COLO668 (cell line): ENCODE measurements at regions not wholly inside any gene's neighbourhood (a gene's known extent, or its start where the extent isn't known, plus 50 kb on each side); places are given as distances from the start of the nearest gene placed in this dataset.
"Not testable (repeated sequence)": the region's sequence is repeated elsewhere in the genome, so short reads cannot be mapped to it uniquely, and the experiment has no call there.

Experiments used
- DNase-seq: peaks from one replicate; lab custom pipeline; 2025; ENCODE audit not compliant: unreplicated experiment; lab: John Stamatoyannopoulos, UW

- not testable (repeated sequence) for DNase-seq
Observed at GRCh38 chr3:178348561-178349217, 187.5 kb upstream of the KCNMB2 start.

- not testable (repeated sequence) for DNase-seq
Observed at GRCh38 chr3:178349218-178349596, 187.0 kb upstream of the KCNMB2 start.

- DNase-seq: no peak
Observed at GRCh38 chr3:178350763-178351162, 185.5 kb upstream of the KCNMB2 start.

- DNase-seq: no peak
Observed at GRCh38 chr3:178352326-178353005, 183.8 kb upstream of the KCNMB2 start.

- DNase-seq: no peak
Observed at GRCh38 chr3:178353006-178353694, 183.1 kb upstream of the KCNMB2 start.

- DNase-seq: no peak
Observed at GRCh38 chr3:178359728-178360127, 176.5 kb upstream of the KCNMB2 start.

- DNase-seq: not testable (repeated sequence)
Observed at GRCh38 chr3:178363048-178363447, 173.2 kb upstream of the KCNMB2 start.

GRCh38 chr3:178367817-178368617 lies 168.2 kb upstream of the KCNMB2 start:
- no peak for DNase-seq

GRCh38 chr3:178369006-178369405 lies 167.2 kb upstream of the KCNMB2 start:
- DNase-seq: no peak

GRCh38 chr3:178369811-178370210 lies 166.4 kb upstream of the KCNMB2 start:
- no peak for DNase-seq

- no peak for DNase-seq
Observed at GRCh38 chr3:178370387-178370786, 165.8 kb upstream of the KCNMB2 start.

- DNase-seq: no peak
Observed at GRCh38 chr3:178381555-178381954, 154.7 kb upstream of the KCNMB2 start.

- DNase-seq: no peak
Observed at GRCh38 chr3:178381971-178382448, 154.2 kb upstream of the KCNMB2 start.

GRCh38 chr3:178382449-178383061 lies 153.7 kb upstream of the KCNMB2 start:
- no peak for DNase-seq

- DNase-seq: no peak
Observed at GRCh38 chr3:178384321-178385230, 151.7 kb upstream of the KCNMB2 start.

- DNase-seq: peak; percentile 25
Observed at GRCh38 chr3:178385280-178385952, 150.8 kb upstream of the KCNMB2 start.

GRCh38 chr3:178386401-178386800 lies 149.8 kb upstream of the KCNMB2 start:
- DNase-seq: no peak

GRCh38 chr3:178386880-178387279 lies 149.4 kb upstream of the KCNMB2 start:
- DNase-seq: no peak

- DNase-seq: no peak
Observed at GRCh38 chr3:178388473-178388872, 147.8 kb upstream of the KCNMB2 start.
